VCaP (cell line): ENCODE measurements at regions not wholly inside any gene's neighbourhood (a gene's known extent, or its start where the extent isn't known, plus 50 kb on each side); places are given as distances from the start of the nearest gene placed in this dataset.

Source experiments
- H3K27ac ChIP-seq: fragments of 450-650 bp; 2 replicates; pipeline ENCODE4 v1.5.1; 2017
- TF ChIP-seq, protein P1 (sequence below): fragments of 450-650 bp; conservative IDR thresholded peaks from 2 replicates; pipeline ENCODE4 v1.5.1; 2017; ENCODE audit warnings: mild to moderate bottlenecking, moderate library complexity

DNA sequence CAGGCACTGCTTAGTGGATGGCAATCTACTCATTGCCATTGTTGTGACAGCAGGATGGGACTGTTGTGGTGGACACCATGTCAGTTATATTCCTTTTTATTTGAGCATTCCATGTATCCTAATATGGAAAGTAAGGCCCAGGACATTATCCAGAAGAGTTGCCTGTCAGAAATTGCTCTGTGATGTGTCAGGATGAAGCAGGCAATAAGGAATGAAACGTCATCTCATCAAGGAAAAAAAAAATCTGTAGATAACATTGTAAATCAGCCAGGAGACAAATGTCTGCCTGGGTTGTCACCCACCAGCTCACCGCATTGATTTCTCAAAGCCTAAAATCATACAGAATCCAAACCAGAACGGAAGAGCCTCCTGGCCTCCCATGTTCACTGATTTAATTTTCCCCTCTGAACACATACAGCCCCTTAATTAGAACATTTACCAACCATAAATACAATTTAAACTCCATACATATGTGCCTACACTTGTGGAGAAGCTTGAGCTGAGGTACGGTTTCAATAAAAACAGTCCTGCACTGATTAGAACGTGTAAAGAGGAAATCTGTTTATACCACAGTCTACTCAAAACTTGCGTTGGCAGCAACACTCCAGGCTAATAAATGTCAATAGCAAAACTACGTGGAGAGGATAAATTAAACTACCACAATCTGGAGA lies 73.9 kb downstream of the FOXD1 start:
- H3K27ac ChIP-seq, result no peak overlapping the region

DNA sequence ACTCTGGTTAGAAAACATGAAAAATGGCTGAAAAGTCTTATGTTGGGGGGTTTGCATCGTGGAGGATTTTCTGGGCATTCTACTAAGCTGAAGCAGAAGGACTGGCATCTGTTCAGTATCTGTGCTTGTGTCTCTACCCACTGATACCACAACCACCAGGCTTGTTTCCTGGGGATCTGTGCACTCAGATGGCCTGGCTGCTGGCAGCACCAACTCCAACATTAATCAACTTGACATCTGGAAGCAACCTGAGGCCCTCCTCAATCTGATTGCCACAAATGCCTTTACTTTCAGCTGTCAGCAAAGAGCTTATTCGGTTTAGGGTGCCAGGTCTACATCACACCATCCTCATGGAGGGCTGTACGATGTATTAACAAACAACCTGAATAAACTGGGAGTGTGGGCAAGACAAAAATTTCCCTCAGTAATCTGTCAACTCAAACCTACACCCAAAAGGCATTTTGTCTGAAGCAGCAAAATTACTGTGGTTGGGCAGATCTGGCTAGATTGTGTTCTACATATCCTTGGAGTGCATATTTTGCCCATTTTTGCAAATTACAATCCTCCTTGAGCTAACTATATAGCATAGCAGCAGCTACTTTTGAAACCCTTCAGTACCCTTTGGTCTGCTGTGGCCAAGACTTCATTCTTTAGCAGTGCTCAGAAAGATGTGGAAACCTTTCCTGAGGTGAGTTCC lies 74.6 kb downstream of the FOXD1 start:
- no peak overlapping the region for H3K27ac ChIP-seq
- TF ChIP-seq, protein P1, sequence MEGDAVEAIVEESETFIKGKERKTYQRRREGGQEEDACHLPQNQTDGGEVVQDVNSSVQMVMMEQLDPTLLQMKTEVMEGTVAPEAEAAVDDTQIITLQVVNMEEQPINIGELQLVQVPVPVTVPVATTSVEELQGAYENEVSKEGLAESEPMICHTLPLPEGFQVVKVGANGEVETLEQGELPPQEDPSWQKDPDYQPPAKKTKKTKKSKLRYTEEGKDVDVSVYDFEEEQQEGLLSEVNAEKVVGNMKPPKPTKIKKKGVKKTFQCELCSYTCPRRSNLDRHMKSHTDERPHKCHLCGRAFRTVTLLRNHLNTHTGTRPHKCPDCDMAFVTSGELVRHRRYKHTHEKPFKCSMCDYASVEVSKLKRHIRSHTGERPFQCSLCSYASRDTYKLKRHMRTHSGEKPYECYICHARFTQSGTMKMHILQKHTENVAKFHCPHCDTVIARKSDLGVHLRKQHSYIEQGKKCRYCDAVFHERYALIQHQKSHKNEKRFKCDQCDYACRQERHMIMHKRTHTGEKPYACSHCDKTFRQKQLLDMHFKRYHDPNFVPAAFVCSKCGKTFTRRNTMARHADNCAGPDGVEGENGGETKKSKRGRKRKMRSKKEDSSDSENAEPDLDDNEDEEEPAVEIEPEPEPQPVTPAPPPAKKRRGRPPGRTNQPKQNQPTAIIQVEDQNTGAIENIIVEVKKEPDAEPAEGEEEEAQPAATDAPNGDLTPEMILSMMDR, result no peak

More for the DNA sequence above, 73.9 kb downstream of the FOXD1 start:
- TF ChIP-seq, protein P1, result no peak

- no peak overlapping the region for H3K27ac ChIP-seq
- TF ChIP-seq, protein P1, result no peak
These were observed 77.7 kb downstream of the FOXD1 start for GRCh38 chr5:73370640-73371583.

GRCh38 chr5:73370095-73370494 lies 78.5 kb downstream of the FOXD1 start:
- TF ChIP-seq, protein P1, result no peak
- no peak overlapping the region for H3K27ac ChIP-seq

GRCh38 chr5:73369278-73369677 lies 79.3 kb downstream of the FOXD1 start:
- TF ChIP-seq, protein P1, result no peak
- H3K27ac ChIP-seq, result no peak overlapping the region

GRCh38 chr5:73367650-73368049 lies 80.9 kb downstream of the FOXD1 start:
- TF ChIP-seq, protein P1, result no peak
- H3K27ac ChIP-seq, result no peak overlapping the region

GRCh38 chr5:73365990-73366667 lies 82.4 kb downstream of the FOXD1 start:
- peak overlapping the region; percentile 40 for H3K27ac ChIP-seq
- TF ChIP-seq, protein P1, result no peak
